ENCODE measurements at regions not wholly inside any gene's neighbourhood (a gene's known extent, or its start where the extent isn't known, plus 50 kb on each side); places are given as distances from the start of the nearest gene placed in this dataset.

- H3K4me3 ChIP-seq (ENCODE audit: low read depth, low read length) = no peak overlapping the region
Measured at GRCh38 chr1:68308034-68308433, 75.7 kb upstream of the WLS start.

DNA sequence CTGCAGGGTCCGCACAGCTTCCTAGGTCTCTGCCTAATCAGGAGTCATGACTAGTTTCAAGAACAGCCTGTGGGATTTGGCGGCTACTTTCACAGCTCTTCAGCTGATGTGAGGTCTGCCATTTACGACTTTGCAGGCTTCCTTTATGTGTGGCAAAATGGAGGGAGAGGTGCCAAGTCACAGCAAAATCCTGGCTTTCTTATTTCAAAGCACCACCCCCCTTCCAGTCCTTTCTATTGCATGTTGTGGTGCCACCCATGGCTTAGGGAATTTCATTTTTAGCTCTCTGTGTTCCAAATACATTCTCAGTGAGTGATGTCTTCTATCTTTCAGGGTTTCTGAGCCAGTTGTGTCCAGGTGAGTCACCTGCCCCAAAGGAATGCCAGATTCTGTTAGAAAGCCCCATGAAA, 75.1 kb upstream of the WLS start:
- TF ChIP-seq, protein P1, sequence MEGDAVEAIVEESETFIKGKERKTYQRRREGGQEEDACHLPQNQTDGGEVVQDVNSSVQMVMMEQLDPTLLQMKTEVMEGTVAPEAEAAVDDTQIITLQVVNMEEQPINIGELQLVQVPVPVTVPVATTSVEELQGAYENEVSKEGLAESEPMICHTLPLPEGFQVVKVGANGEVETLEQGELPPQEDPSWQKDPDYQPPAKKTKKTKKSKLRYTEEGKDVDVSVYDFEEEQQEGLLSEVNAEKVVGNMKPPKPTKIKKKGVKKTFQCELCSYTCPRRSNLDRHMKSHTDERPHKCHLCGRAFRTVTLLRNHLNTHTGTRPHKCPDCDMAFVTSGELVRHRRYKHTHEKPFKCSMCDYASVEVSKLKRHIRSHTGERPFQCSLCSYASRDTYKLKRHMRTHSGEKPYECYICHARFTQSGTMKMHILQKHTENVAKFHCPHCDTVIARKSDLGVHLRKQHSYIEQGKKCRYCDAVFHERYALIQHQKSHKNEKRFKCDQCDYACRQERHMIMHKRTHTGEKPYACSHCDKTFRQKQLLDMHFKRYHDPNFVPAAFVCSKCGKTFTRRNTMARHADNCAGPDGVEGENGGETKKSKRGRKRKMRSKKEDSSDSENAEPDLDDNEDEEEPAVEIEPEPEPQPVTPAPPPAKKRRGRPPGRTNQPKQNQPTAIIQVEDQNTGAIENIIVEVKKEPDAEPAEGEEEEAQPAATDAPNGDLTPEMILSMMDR (IDR thresholded peaks at IDR 0.05; ENCODE audit: insufficient read depth, low read depth, low read length) = no peak
- no peak overlapping the region for H3K4me3 ChIP-seq (ENCODE audit: low read depth, low read length)
- DNase-seq (ENCODE audit: low read depth) = no peak

More at GRCh38 chr1:68308034-68308433, 75.7 kb upstream of the WLS start:
- DNase-seq (ENCODE audit: low read depth) = no peak
- TF ChIP-seq, protein P1 (IDR thresholded peaks at IDR 0.05; ENCODE audit: insufficient read depth, low read depth, low read length) = no peak

- DNase-seq (ENCODE audit: low read depth) = no peak
Measured at GRCh38 chr1:68301471-68302001, 69.2 kb upstream of the WLS start.

DNA sequence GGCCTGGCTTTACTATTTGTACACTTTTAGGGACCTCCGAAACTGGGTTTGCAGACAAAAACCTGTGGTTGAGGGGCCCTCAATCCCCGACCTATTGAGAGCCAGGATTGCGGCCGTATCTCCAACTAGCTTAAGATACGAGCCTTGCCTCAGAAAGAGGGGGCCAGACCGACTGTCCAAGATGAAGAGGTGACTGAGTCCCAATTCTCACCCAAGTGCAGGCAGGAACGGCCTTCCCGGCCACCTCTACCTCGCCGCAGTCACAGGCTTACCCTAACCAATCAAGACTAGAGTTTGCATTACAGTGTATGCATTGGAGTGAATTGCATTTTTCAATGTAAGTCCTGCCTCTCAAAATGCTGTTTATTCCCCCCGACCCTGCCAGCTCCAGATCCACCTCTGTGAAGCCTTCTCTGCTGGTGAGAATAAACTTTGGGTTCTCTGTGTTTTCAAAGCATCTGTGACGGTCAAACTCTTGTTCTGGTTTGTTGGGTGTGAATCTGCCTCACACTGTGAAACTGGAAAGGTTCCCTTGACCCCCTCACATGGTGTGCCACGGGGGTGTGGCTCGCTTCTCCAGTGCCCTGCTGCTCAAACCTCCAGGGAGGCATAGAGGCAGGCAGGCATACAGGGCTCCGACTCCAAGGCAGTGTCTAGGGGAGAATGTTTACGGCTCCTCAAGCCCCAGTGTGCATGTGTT, 62.2 kb upstream of the WLS start:
- TF ChIP-seq, protein P1 (IDR thresholded peaks at IDR 0.05; ENCODE audit: insufficient read depth, low read depth, low read length) = no peak
- no peak for DNase-seq (ENCODE audit: low read depth)
- H3K4me3 ChIP-seq (ENCODE audit: low read depth, low read length) = no peak overlapping the region

More at GRCh38 chr1:68301471-68302001, 69.2 kb upstream of the WLS start:
- H3K4me3 ChIP-seq (ENCODE audit: low read depth, low read length) = no peak overlapping the region
- TF ChIP-seq, protein P1 (IDR thresholded peaks at IDR 0.05; ENCODE audit: insufficient read depth, low read depth, low read length) = no peak

GRCh38 chr1:68293609-68294366, 61.5 kb upstream of the WLS start:
- TF ChIP-seq, protein P1 (IDR thresholded peaks at IDR 0.05; ENCODE audit: insufficient read depth, low read depth, low read length) = no peak
- H3K4me3 ChIP-seq (ENCODE audit: low read depth, low read length) = no peak overlapping the region
- peak; percentile 18 for DNase-seq (ENCODE audit: low read depth)

GRCh38 chr1:68293122-68293521, 60.8 kb upstream of the WLS start:
- DNase-seq (ENCODE audit: low read depth) = no peak
- TF ChIP-seq, protein P1 (IDR thresholded peaks at IDR 0.05; ENCODE audit: insufficient read depth, low read depth, low read length) = no peak
- H3K4me3 ChIP-seq (ENCODE audit: low read depth, low read length) = no peak overlapping the region

Data from fibroblast of villous mesenchyme (primary cell).